Right lobe of liver (tissue), 6 donors: ENCODE measurements at regions not wholly inside any gene's neighbourhood (a gene's known extent, or its start where the extent isn't known, plus 50 kb on each side); places are given as distances from the start of the nearest gene placed in this dataset.
"Not testable (repeated sequence)": the region's sequence is repeated elsewhere in the genome, so short reads cannot be mapped to it uniquely, and the experiment has no call there.

ENCODE experiments used
- ATAC-seq, 4 donors: fragments of 200-7000 bp; cut with Tn5 transposase; one replicate each; pipeline ENCODE4 v1.9.1; 2020; ENCODE audit warnings: mild to moderate bottlenecking in 4 of 4, moderate library complexity in 4 of 4
- DNase-seq, 3 donors: peaks; one replicate each; pipeline ENCODE4 v3.0.0-alpha.2; 2020
- H3K27ac ChIP-seq, 3 donors: fragments of 200-600 bp; one replicate each; pipeline ENCODE4 v1.8.0; 2022
- H3K27me3 ChIP-seq, 2 donors: fragments of 200-600 bp; one replicate each; pipeline ENCODE4 v1.8.0; 2022
- H3K36me3 ChIP-seq, 4 donors: fragments of 200-600 bp; sonication (generic) in 1 of 4; one replicate each; pipeline versions ENCODE4 v1.5.1 to v1.8.0; 2017 to 2022; ENCODE audit warnings: control low read depth in 1 of 4
- H3K4me1 ChIP-seq, 4 donors: fragments of 200-600 bp; sonication (generic) in 1 of 4; one replicate each; pipeline versions ENCODE4 v1.5.1 to v1.8.0; 2017 to 2022; ENCODE audit warnings: control low read depth in 1 of 4
- H3K4me3 ChIP-seq, 3 donors: fragments of 200-600 bp; one replicate each; pipeline ENCODE4 v1.8.0; 2022
- H3K9me3 ChIP-seq, 4 donors: fragments of 200-600 bp; sonication (generic) in 1 of 4; one replicate each; pipeline versions ENCODE4 v1.5.1 to v1.8.0; 2017 to 2022; ENCODE audit warnings: control low read depth in 1 of 4
- CTCF ChIP-seq, 4 donors: fragments of 200-600 bp in 3 of 4; fragments of 450-650 bp in 1 of 4; IDR thresholded peaks; one replicate each; pipeline versions ENCODE4 v1.5.1 to v1.8.0; 2016 to 2022; ENCODE audit warnings: antibody characterized with exemption in 4 of 4, mild to moderate bottlenecking in 2 of 4
- POLR2A ChIP-seq: fragments of 450-650 bp; IDR thresholded peaks from one replicate; pipeline ENCODE4 v1.6.1; 2017; ENCODE audit warnings: antibody characterized with exemption, mild to moderate bottlenecking
- WGBS: methylation state at CpG from one replicate; pipeline ENCODE4 v1.1.6; 2018; ENCODE audit warnings: low coverage, low lambda C conversion rate; ENCODE audit not compliant: insufficient coverage; ENCODE audit errors: missing lambda C conversion rate; 5-methylcytosine and 5-hydroxymethylcytosine counted together
- intact Hi-C, 2 donors: fragments of 100-400 bp; cut with DNase I; formaldehyde crosslinking; loops; one replicate each; pipeline versions ENCODE4 v1.11.2 to v1.14.1; 2022
- donor health status: DM: no; HTN: yes; CAD: no.
- donor health status: DM: no; HTN: no; CAD: no.
- donor health status: DM: no; HTN: no; CAD: no.
- donor health status: DM: no; HTN: yes; CAD: no.
- donor health status: DM: no; HTN: yes; CAD: no.

DNA sequence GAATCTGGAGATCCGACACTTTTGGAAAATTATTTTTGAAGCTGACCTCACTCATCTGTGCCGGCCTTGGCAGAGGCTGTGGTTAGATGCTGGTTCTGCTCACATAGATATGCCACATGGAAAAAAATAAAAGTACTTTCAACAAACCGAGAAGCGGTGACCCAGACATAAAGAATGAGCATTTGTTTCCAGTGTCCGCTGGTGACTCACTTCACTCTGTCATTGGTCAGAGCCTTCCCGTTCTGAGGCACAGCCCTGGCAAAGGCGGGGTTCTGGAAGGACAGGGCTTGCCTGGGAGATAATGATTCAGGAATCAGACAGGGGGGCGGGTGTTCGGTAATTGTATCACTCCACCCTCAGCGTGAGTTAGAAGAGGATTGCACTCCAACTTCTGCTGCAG is 172.4 kb upstream of the MXRA5 start:
- Histone ChIP-seq H3K27ac (no peak overlapping the region), H3K27me3 (no peaks in the 10 kb centered on the region), H3K4me3 (no peak overlapping the region), H3K36me3 (no peaks in the 10 kb centered on the region), H3K9me3 (no peaks in the 10 kb centered on the region), H3K4me1 (no peaks in the 10 kb centered on the region)
- ATAC-seq: no peak
- TF ChIP-seq POLR2A (no peak), CTCF (IDR thresholded peaks at IDR 0.05) (no peak)
- WGBS: 68% methylated on average over 7 of the region's 10 CpGs
- DNase-seq: no peak
- intact Hi-C loops: no loop called here

DNA sequence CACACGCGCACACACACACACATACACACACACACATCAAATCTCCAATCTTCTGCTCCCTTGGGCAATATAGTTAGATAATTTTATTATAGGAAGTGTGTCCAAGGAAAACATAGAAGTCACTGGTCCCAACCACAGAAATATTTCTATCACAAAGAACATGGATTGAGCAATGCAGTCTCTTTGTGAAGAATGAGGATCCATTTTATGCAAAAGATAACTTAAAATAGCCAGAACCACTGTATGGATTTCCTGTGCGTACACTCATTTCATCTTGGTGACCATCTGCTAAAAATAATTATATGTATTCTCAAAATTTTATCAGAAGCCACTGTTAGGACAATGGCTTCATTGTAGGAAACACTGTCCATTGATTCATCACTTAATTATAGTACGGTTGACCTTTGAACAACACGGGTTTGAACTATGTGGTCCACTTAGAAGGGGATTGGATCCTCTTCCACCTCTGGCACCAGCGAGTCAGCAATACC is 169.6 kb upstream of the MXRA5 start:
- no peak for ATAC-seq
- no peaks in the 10 kb centered on the region for H3K27me3 ChIP-seq
- no peaks in the 10 kb centered on the region for H3K36me3 ChIP-seq
- TF ChIP-seq POLR2A (no peak), CTCF (IDR thresholded peaks at IDR 0.05) (no peak)
- no peak overlapping the region for H3K27ac ChIP-seq
- no peaks in the 10 kb centered on the region for H3K9me3 ChIP-seq
- H3K4me3 ChIP-seq: no peak overlapping the region
- intact Hi-C loops: no loop called here
- no peaks in the 10 kb centered on the region for H3K4me1 ChIP-seq
- WGBS: 64% methylated on average over 6 of the region's 6 CpGs
- no peak for DNase-seq

GRCh38 chrX:3514996-3515395 is 168.5 kb upstream of the MXRA5 start:
- TF ChIP-seq POLR2A: no peak
- no peak for TF ChIP-seq CTCF (IDR thresholded peaks at IDR 0.05)
- Histone ChIP-seq H3K4me3 (no peak overlapping the region), H3K27me3 (no peaks in the 10 kb centered on the region), H3K4me1 (no peaks in the 10 kb centered on the region), H3K36me3 (no peaks in the 10 kb centered on the region), H3K9me3 (no peaks in the 10 kb centered on the region), H3K27ac (no peak overlapping the region)
- intact Hi-C loops: no loop called here
- WGBS: 88% methylated on average over 3 of the region's 3 CpGs
- ATAC-seq (no peak), DNase-seq (no peak)

GRCh38 chrX:3512150-3512549 is 165.7 kb upstream of the MXRA5 start:
- ATAC-seq, H3K4me1 ChIP-seq, H3K36me3 ChIP-seq, H3K27ac ChIP-seq, H3K4me3 ChIP-seq, H3K27me3 ChIP-seq, H3K9me3 ChIP-seq, DNase-seq, intact Hi-C loops: not testable (repeated sequence)
- WGBS: 20% methylated on average over 6 of the region's 10 CpGs

GRCh38 chrX:3509934-3510333 is 163.5 kb upstream of the MXRA5 start:
- H3K27me3 ChIP-seq: no peaks in the 10 kb centered on the region
- H3K27ac ChIP-seq: no peak overlapping the region
- intact Hi-C loops: no loop called here
- WGBS: 43% methylated on average over 4 of the region's 4 CpGs
- H3K36me3 ChIP-seq: no peaks in the 10 kb centered on the region
- ATAC-seq (no peak), DNase-seq (no peak)
- H3K9me3 ChIP-seq: no peaks in the 10 kb centered on the region
- H3K4me1 ChIP-seq: no peaks in the 10 kb centered on the region
- TF ChIP-seq POLR2A: no peak
- TF ChIP-seq CTCF (IDR thresholded peaks at IDR 0.05): no peak
- no peak overlapping the region for H3K4me3 ChIP-seq
